Coronary artery (tissue), 2 donors: ENCODE measurements at regions not wholly inside any gene's neighbourhood (a gene's known extent, or its start where the extent isn't known, plus 50 kb on each side); places are given as distances from the start of the nearest gene placed in this dataset.
A peak's percentile ranks its signal among the peaks of the same experiment; 100 is the strongest.

Experiments used
- DNase-seq: peaks from one replicate; pipeline ENCODE4 v3.0.0-alpha.2; 2017; ENCODE audit warnings: low spot score
- H3K27ac ChIP-seq, 2 donors: fragments of 200-600 bp; sonication (generic); one replicate each; pipeline ENCODE4 v1.5.1; 2016 to 2019
- H3K4me3 ChIP-seq: fragments of 200-600 bp; sonication (generic); 2 replicates; pipeline ENCODE4 v1.5.1; 2016; ENCODE audit warnings: mild to moderate bottlenecking, moderate library complexity
- CTCF ChIP-seq: fragments of 200-600 bp; sonication (generic); IDR thresholded peaks from one replicate; pipeline ENCODE4 v1.5.1; 2019; ENCODE audit warnings: antibody characterized with exemption

- TF ChIP-seq CTCF: no peak
- H3K4me3 ChIP-seq: no peak overlapping the region
- H3K27ac ChIP-seq: no peak overlapping the region
- no peak for DNase-seq
These were observed 381.5 kb downstream of the OMA1 start for GRCh38 chr1:58165073-58165472.

- peak overlapping the region; percentile 5 for H3K4me3 ChIP-seq
- TF ChIP-seq CTCF: peak; percentile 82
- DNase-seq: no peak
These were observed 383.5 kb downstream of the OMA1 start for GRCh38 chr1:58162952-58163550.

GRCh38 chr1:58159434-58159830 is 387.1 kb downstream of the OMA1 start:
- no peak overlapping the region for H3K4me3 ChIP-seq
- no peak overlapping the region for H3K27ac ChIP-seq
- TF ChIP-seq CTCF: no peak
- DNase-seq: no peak

More at GRCh38 chr1:58162952-58163550, 383.5 kb downstream of the OMA1 start:
- H3K27ac ChIP-seq: no peak overlapping the region

- no peak overlapping the region for H3K27ac ChIP-seq
- TF ChIP-seq CTCF: no peak
These were observed 387.8 kb downstream of the OMA1 start for GRCh38 chr1:58158506-58159433.

GRCh38 chr1:58158016-58158415 is 388.5 kb downstream of the OMA1 start:
- TF ChIP-seq CTCF: no peak
- no peak for DNase-seq
- no peak overlapping the region for H3K4me3 ChIP-seq

More at GRCh38 chr1:58158506-58159433, 387.8 kb downstream of the OMA1 start:
- DNase-seq: no peak
- no peak overlapping the region for H3K4me3 ChIP-seq

GRCh38 chr1:58157256-58157655 is 389.3 kb downstream of the OMA1 start:
- H3K27ac ChIP-seq: no peak overlapping the region
- TF ChIP-seq CTCF: no peak
- no peak for DNase-seq
- H3K4me3 ChIP-seq: no peak overlapping the region

More at GRCh38 chr1:58158016-58158415, 388.5 kb downstream of the OMA1 start:
- no peak overlapping the region for H3K27ac ChIP-seq

GRCh38 chr1:58156831-58157230 is 389.7 kb downstream of the OMA1 start:
- Histone ChIP-seq H3K27ac (no peak overlapping the region), H3K4me3 (no peak overlapping the region)
- TF ChIP-seq CTCF: no peak
- DNase-seq: no peak
